HUES64 (cell line): ENCODE measurements at regions not wholly inside any gene's neighbourhood (a gene's known extent, or its start where the extent isn't known, plus 50 kb on each side); places are given as distances from the start of the nearest gene placed in this dataset.

Experiments used
- H3K27ac ChIP-seq: 2 replicates; pipeline ENCODE4 v1.7.0; 2013; ENCODE audit warnings: low read depth, low read length, inconsistent platforms
- H3K27me3 ChIP-seq: 2 replicates; pipeline ENCODE4 v1.6.1; 2013; ENCODE audit warnings: mild to moderate bottlenecking, low read length; ENCODE audit not compliant: insufficient read depth
- H3K36me3 ChIP-seq: 2 replicates; pipeline ENCODE4 v1.6.1; 2013; ENCODE audit warnings: mild to moderate bottlenecking, low read length; ENCODE audit not compliant: insufficient read depth
- H3K4me1 ChIP-seq: 2 replicates; pipeline ENCODE4 v1.6.1; 2013; ENCODE audit warnings: mild to moderate bottlenecking, low read length, moderate library complexity; ENCODE audit not compliant: insufficient read depth
- H3K4me3 ChIP-seq: 2 replicates; pipeline ENCODE4 v1.5.1; 2013; ENCODE audit warnings: mild to moderate bottlenecking, low read length, moderate library complexity
- H3K9ac ChIP-seq: 2 replicates; pipeline ENCODE4 v1.6.1; 2013; ENCODE audit warnings: mild to moderate bottlenecking, low read depth, low read length
- H3K9me3 ChIP-seq: 2 replicates; pipeline ENCODE4 v1.6.1; 2013; ENCODE audit warnings: low read depth, low read length; ENCODE audit not compliant: insufficient read depth
- WGBS: fragments of 150-250, 120-280 bp; methylation state at CpG from one replicate; pipeline ENCODE4 v1.1.7; 2013; ENCODE audit warnings: missing lambda C conversion rate; 5-methylcytosine and 5-hydroxymethylcytosine counted together

GRCh38 chr1:223010582-223011504, 132.2 kb downstream of the TLR5 start:
- Histone ChIP-seq H3K9me3 (no peaks in the 10 kb centered on the region), H3K4me3 (peak overlapping the region; percentile 7; the same call in 1 of the 2 replicates), H3K27ac (peak overlapping the region; percentile 84), H3K4me1 (peaks cover 51% of the 10 kb centered on the region), H3K27me3 (no peaks in the 10 kb centered on the region), H3K9ac (peak overlapping the region; percentile 19), H3K36me3 (peaks cover 12% of the 10 kb centered on the region)
- WGBS = 23% methylated on average over 5 of the region's 8 CpGs

GRCh38 chr1:223011505-223011856, 131.6 kb downstream of the TLR5 start:
- Histone ChIP-seq H3K4me1 (peaks cover 51% of the 10 kb centered on the region), H3K27me3 (no peaks in the 10 kb centered on the region), H3K9me3 (no peaks in the 10 kb centered on the region), H3K4me3 (peak overlapping the region; percentile 7; the same call in 1 of the 2 replicates), H3K36me3 (peaks cover 18% of the 10 kb centered on the region), H3K27ac (peak overlapping the region; percentile 84), H3K9ac (peak overlapping the region; percentile 19; the same call in 1 of the 2 replicates)
- WGBS = 49% methylated on average over 4 of the region's 5 CpGs

GRCh38 chr1:223012176-223012788, 130.8 kb downstream of the TLR5 start:
- WGBS = 88% methylated on average over 6 of the region's 6 CpGs
- Histone ChIP-seq H3K36me3 (peaks cover 26% of the 10 kb centered on the region), H3K4me1 (peaks cover 49% of the 10 kb centered on the region), H3K27ac (no peak overlapping the region), H3K9me3 (no peaks in the 10 kb centered on the region), H3K4me3 (no peak overlapping the region), H3K27me3 (no peaks in the 10 kb centered on the region), H3K9ac (no peak overlapping the region)

- no peaks in the 10 kb centered on the region for H3K9me3 ChIP-seq
- H3K4me1 ChIP-seq = peaks cover 42% of the 10 kb centered on the region
- WGBS = 75% methylated on average over 2 of the region's 2 CpGs
- H3K4me3 ChIP-seq = no peak overlapping the region
- H3K36me3 ChIP-seq = peaks cover 33% of the 10 kb centered on the region
- no peak overlapping the region for H3K27ac ChIP-seq
- no peaks in the 10 kb centered on the region for H3K27me3 ChIP-seq
- H3K9ac ChIP-seq = no peak overlapping the region
Observed at GRCh38 chr1:223012938-223013337, 130.1 kb downstream of the TLR5 start.

- Histone ChIP-seq H3K9ac (no peak overlapping the region), H3K4me3 (no peak overlapping the region), H3K27me3 (no peaks in the 10 kb centered on the region), H3K36me3 (peaks cover 46% of the 10 kb centered on the region), H3K9me3 (no peaks in the 10 kb centered on the region), H3K4me1 (peaks cover 29% of the 10 kb centered on the region), H3K27ac (no peak overlapping the region; the same call in 1 of the 2 replicates)
- 91% methylated on average over 3 of the region's 4 CpGs for whole genome bisulfite sequencing
Observed at GRCh38 chr1:223014142-223014873, 128.7 kb downstream of the TLR5 start.

DNA sequence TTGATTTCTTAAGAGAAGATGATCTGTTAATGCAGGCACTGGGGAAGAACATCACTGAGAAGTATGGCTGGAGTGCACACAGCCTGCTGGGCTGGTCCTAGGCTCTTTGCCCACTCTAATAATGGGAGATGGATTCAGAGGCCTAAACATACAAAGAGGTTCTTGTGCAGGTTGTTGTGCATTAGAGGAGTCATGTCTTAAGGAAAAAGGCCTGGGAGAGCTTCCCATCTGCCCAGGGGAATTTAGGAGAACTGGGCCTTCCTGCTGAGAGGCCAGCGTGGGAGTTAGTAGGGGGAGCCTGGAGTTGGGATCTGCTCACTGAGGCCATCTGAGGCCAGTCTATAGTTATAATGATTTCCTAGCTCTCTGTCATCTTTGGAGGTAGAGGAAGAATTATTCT, 126.7 kb downstream of the TLR5 start:
- Histone ChIP-seq H3K9ac (no peak overlapping the region), H3K4me1 (peaks cover 16% of the 10 kb centered on the region), H3K36me3 (peaks cover 66% of the 10 kb centered on the region), H3K4me3 (no peak overlapping the region), H3K27ac (peak overlapping the region; percentile 21; the same call in 1 of the 2 replicates), H3K9me3 (no peaks in the 10 kb centered on the region), H3K27me3 (no peaks in the 10 kb centered on the region)
- WGBS = 94% methylated on average over 1 of the region's 1 CpG

GRCh38 chr1:223016890-223017289, 126.2 kb downstream of the TLR5 start:
- WGBS = 82% methylated on average over 6 of the region's 6 CpGs
- Histone ChIP-seq H3K4me3 (no peak overlapping the region), H3K4me1 (peaks cover 11% of the 10 kb centered on the region)

DNA sequence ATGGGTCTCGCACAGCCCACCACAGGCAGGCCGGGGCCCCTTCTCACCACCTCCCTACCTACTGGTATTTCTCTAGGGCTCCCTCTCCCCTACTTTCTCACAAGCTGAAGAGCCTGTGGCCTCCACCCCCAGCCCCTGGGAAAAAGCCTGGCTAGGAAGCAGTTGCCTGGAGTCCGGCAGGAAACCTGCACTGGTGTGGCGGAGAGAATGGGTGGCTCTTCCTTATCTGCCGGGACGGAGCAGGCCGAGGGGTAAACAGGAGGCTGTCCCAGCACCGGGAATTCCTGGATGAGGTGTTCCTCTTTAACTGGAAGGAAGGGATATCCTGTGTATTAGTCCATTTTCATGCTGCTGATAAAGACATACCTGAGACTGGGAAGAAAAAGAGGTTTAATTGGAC, 125.8 kb downstream of the TLR5 start:
- Histone ChIP-seq H3K27me3 (no peaks in the 10 kb centered on the region), H3K4me3 (no peak overlapping the region), H3K9me3 (no peaks in the 10 kb centered on the region), H3K9ac (no peak overlapping the region), H3K36me3 (peaks cover 76% of the 10 kb centered on the region), H3K27ac (no peak overlapping the region), H3K4me1 (peaks cover 15% of the 10 kb centered on the region)
- WGBS = 88% methylated on average over 8 of the region's 8 CpGs

More at GRCh38 chr1:223016890-223017289, 126.2 kb downstream of the TLR5 start:
- Histone ChIP-seq H3K27ac (peak overlapping the region; percentile 21; the same call in 1 of the 2 replicates), H3K27me3 (no peaks in the 10 kb centered on the region), H3K9me3 (no peaks in the 10 kb centered on the region), H3K36me3 (peaks cover 72% of the 10 kb centered on the region), H3K9ac (no peak overlapping the region)

DNA sequence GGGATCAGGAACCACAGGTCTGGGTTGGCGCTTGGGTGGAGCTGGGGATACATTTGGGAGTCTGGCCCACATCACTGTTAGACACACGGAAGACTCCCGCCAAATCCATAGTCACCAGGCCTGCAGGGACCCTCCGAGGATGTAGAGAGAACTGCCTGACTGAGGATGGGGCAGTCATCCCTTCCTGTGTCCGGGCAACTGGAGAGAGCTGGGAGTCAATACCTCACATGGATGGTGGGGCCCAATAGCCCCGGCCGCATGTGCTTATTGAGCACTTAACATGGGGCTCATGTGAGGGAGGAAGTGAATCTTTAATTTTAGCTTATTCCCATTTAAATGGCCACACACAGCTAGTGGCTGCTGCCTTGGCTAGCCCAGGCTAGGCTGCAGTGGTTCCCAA, 124.5 kb downstream of the TLR5 start:
- WGBS = 94% methylated on average over 7 of the region's 7 CpGs
- Histone ChIP-seq H3K4me3 (no peak overlapping the region), H3K27ac (no peak overlapping the region; the same call in 1 of the 2 replicates), H3K4me1 (peaks cover 22% of the 10 kb centered on the region), H3K9me3 (no peaks in the 10 kb centered on the region), H3K9ac (no peak overlapping the region), H3K27me3 (no peaks in the 10 kb centered on the region), H3K36me3 (peaks cover 84% of the 10 kb centered on the region)

- Histone ChIP-seq H3K27me3 (no peaks in the 10 kb centered on the region), H3K4me1 (peaks cover 29% of the 10 kb centered on the region), H3K27ac (no peak overlapping the region; the same call in 1 of the 2 replicates), H3K4me3 (no peak overlapping the region), H3K9me3 (no peaks in the 10 kb centered on the region), H3K36me3 (peaks cover 91% of the 10 kb centered on the region), H3K9ac (no peak overlapping the region)
Observed at GRCh38 chr1:223019256-223019655, 123.8 kb downstream of the TLR5 start.

DNA sequence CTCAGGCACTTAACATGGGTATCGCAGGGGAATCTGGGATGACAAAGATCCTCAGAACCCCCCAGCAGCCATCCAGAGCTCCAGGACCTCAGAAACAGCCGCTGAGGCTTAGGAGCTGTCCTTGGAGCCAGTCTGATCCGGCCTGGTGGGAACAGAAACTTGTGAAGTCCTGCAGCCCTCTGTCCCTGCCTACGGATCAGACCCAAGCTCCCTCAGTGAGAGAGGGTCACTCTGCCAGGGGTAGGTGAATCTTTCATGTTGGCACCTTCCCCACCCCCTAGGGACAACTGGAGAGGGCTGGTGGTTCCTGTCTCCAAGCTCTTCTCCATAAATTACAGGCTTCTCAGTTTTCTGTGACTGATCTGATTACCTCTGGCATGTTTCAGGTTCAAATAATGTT, 122.3 kb downstream of the TLR5 start:
- Histone ChIP-seq H3K4me1 (peaks cover 30% of the 10 kb centered on the region), H3K27ac (0 out of 2 replicates have a peak overlapping the region, but pooled peaks have one; percentile 1), H3K4me3 (no peak overlapping the region), H3K36me3 (peaks cover 88% of the 10 kb centered on the region), H3K9ac (no peak overlapping the region), H3K27me3 (no peaks in the 10 kb centered on the region), H3K9me3 (no peaks in the 10 kb centered on the region)
- 93% methylated on average over 4 of the region's 4 CpGs for WGBS
